CD4-positive, alpha-beta T cell treated with Interleukin-17A for 4 hours (primary cell): ENCODE measurements at regions not wholly inside any gene's neighbourhood (a gene's known extent, or its start where the extent isn't known, plus 50 kb on each side); places are given as distances from the start of the nearest gene placed in this dataset.

Experiments
- DNase-seq: peaks from one replicate; pipeline ENCODE4 v3.0.0-alpha.2; 2020; ENCODE audit warnings: mixed read lengths

- no peak for DNase-seq
Observed at GRCh38 chr9:115912086-115912485, 241.5 kb upstream of the PAPPA start.

DNA sequence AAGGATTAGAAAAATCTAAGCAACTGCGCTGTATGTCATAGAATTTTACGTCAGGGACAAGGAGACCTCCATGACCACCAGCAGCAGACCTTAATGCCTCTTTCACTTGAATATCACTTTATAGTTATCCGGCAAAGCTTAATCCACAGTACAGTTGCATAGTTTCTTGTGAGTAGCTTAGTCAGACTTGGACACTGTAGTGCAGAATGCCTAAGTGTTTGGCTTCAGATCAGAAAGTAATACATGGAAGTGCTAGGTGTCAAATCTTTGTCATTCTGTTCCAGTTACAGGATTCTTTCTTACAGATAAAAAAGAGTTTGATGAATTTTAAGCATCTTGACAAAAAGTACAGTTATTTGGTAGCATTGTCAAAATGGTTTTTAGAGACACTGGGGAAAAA, 239.9 kb upstream of the PAPPA start:
- no peak for DNase-seq

DNA sequence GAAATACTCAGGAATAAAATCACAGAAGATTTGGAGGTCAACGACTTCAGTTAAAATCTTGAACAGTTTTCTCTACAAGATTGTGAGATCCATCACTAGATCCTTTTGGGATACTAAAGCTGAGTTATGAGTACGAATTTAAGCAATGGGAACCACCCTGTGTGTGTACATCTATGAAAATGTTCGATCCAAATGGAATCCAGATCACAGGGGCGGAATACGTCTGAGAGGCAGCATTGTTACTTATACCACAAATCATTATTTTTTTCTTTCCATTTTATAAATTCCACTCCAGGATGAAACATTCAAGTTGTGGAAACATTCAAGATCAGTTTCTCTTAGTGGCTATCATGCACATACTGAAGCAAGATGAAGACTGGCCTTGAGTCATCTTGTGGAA, 239.3 kb upstream of the PAPPA start:
- DNase-seq = no peak

- no peak for DNase-seq
Observed at GRCh38 chr9:115921301-115921700, 232.3 kb upstream of the PAPPA start.

DNA sequence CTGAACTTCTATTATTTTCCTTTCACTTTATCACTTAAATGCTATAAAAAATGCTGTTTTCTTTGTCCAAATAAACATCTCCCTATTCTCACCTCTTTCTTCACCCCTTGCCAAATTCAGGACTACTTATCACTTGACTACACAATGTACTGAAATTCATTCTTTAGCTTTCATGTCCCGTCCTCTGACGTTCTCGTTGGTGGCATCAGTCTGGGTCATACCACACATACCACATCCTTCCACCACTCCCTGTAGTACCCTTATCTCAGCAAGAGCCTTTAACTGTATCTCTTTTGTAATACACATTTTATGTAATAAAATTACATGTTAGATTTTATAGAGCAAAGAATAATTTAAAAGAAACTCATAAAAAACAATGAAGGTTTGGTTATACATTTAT, 231.1 kb upstream of the PAPPA start:
- DNase-seq = no peak

DNA sequence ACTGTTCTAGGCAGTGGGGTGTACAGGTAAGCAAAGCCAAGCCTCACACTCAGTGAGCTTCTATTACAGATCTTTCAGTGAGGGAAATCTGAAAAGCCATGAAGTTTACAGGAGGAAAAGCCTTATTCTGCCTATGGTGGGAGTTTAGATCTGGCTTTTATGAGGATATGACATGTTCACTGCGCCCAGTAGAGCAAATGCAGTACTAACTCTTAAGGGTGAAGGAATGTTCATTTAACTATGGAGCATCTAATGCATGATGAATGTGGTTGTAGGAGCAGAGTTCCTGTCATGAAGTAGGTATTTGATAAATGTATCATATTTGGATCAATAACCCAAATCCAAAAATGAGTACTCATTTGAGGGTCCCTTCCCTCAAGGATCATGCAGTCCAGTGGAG, 230.2 kb upstream of the PAPPA start:
- no peak for DNase-seq

DNA sequence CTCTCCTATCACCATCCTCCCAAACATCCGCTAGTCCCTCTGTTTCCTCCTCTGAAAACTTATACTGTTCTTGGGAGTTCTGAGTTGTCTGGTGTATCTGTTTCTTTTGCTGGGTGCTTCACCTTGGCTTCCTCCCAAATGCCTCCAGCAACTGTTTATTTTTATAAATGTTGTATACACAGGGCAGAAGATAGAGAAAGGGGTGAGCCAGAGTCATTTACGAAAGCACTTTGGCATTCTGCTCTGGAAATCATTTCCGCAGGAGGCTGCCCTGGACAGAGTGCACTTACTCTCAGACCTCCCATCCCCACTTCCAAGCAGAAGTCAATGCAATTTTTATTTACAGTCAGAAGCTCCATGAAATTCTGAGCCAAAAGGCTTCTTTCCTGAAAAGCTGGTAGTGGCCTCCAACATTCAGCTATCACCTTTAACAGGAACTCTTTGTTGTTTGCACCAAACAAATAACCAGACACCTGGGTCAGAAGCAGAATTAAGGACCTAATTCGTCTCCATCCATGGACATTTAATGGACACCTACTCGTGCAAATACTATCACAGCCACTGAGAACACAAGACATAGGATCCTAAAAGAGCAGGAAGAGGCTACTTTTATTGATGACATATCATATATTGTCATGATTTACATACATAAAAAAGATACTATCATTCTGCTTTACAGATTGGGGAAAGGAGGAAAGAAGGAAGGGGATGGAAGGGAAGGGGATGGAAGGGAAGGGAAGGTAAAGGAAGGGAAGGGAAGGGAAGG, 229.5 kb upstream of the PAPPA start:
- DNase-seq = no peak

GRCh38 chr9:115924669-115924987, 229.0 kb upstream of the PAPPA start:
- DNase-seq = no peak

DNA sequence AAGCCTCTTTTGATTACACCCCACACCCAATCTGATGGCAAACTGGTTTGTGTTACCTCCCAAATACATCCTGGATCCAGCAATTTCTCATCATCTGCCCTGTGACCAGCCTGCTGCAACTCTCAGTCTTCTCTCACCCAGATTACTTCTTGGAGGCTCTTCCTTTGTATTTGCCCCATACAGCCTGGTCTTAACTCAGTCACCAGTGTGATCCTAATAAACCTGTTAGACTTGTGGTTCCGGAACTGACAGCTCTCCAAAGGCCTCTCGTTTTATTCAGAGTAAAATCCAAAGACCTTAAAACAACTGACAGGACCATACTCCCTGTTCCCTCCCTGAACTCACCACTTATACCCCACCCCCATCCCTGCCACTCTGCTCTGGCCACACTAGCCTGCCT, 228.2 kb upstream of the PAPPA start:
- no peak for DNase-seq

GRCh38 chr9:115930472-115930871, 223.1 kb upstream of the PAPPA start:
- DNase-seq = no peak

DNA sequence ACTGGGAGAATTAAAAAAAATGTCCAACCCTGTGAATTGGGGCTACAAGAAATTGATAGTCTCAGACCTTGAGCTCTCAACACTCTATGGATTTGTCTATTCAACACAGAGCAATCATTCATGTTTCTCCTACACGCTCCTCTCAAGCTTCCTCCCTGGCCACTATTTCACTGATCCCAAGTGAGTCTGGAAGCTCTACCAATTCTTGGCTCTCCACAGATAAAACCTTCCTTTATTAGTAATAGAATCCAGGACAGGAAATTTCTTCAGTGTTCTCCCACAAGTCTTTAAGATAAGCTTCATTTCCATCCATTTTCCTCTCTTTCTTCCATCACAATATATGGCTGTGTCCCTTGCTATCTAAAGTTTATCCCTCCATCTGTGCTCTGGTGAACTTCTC, 215.1 kb upstream of the PAPPA start:
- no peak for DNase-seq

- DNase-seq = no peak
Observed at GRCh38 chr9:115939065-115939765, 214.4 kb upstream of the PAPPA start.

GRCh38 chr9:115941561-115942315, 211.9 kb upstream of the PAPPA start:
- DNase-seq = no peak

GRCh38 chr9:115943431-115944165, 210.0 kb upstream of the PAPPA start:
- DNase-seq = no peak

- DNase-seq = no peak
Observed at GRCh38 chr9:115944166-115944948, 209.2 kb upstream of the PAPPA start.

- DNase-seq = no peak
Observed at GRCh38 chr9:115945009-115945431, 208.6 kb upstream of the PAPPA start.

GRCh38 chr9:115946530-115946929, 207.1 kb upstream of the PAPPA start:
- DNase-seq = no peak

DNA sequence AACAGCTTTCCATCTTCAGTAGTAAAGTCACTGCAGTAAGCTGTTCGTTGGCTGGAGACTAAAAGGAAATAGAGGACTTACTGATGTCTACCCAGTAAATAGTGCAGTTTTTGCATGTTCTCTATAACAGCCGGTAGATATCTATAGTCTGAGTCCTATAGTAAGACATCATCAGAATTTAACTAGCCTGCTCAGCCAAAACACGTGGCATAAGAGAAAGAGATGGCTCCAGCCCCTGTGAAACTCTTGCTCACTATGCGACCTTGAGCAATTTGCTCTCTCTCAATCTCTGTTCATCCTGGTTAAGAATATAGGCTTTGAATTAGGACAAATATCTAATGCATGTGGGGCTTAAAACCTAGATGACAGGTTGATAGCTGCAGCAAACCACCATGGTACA, 201.6 kb upstream of the PAPPA start:
- DNase-seq = no peak

DNA sequence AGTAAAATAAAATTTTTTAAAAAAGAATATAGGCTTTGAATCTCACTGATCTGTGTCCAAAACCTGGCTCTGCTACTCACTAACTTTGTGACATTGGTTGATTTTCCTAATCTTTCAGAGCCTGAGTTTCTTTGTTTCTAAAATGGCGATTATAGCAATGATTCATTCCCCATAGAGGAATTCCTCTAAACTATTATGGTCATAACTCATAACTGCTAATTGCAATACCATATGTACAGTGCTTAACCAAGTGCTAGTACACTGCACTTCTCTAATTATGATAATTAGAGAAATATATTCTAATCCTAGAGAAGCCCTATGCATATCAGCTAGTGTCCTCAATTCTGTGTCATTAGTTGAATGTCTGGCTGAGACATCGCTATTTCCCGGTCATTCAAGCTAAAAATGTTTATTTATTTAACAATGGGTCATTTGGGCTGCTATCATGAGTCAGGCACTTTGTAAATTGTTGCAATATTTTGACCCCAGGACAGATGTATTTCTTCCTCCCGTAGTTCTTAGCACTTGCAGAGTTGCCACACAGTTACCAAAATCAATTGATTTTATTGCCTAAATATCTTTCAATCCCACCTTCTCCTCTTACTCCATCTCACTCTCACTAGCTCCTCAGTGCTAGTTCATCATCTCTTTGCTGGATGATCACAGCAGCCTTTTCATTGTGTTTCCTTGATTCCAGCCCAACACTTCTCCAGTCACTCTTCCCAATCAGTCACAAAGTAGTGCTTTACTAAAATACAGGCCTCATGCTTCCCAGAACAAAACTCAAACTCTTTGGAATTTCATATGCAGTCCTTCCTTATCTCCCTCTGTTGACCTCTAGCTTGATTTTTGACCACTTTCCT, 200.9 kb upstream of the PAPPA start:
- DNase-seq = no peak

- DNase-seq = no peak
Observed at GRCh38 chr9:115956371-115956770, 197.2 kb upstream of the PAPPA start.

DNA sequence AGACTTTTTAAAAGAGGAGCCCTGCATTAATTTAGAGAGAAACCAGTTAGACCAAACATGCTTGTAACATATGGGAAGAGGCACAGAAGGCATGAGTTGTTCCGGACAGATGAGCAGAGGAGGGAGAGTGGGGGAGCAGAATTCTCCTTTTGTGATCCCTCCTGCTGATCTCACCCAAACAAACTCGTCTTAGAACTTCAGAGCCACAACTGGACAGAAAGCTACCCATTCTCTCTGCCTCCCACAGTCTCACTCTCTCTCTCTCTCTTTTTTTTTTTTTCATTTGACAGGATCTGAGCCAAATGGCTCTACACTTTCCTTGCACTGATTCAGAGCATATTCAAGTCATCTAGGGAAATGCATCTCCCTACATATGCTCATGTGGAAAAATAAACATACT, 196.0 kb upstream of the PAPPA start:
- DNase-seq = no peak
